A549 (cell line): ENCODE measurements at regions not wholly inside any gene's neighbourhood (a gene's known extent, or its start where the extent isn't known, plus 50 kb on each side); places are given as distances from the start of the nearest gene placed in this dataset.

ENCODE experiments used
- ATAC-seq, 2 experiments: fragments of 200-7000 bp in 1 of 2; fragments of >200 bp in 1 of 2; cut with Nextera tagmentation in 1 of 2; cut with Tn5 transposase in 1 of 2; 3 replicates each; pipeline versions ENCODE4 v1.8.0 to v1.9.1; 2018 to 2020; ENCODE audit warnings: mild to moderate bottlenecking in 1 of 2, moderate library complexity in 1 of 2
- CTCF ChIA-PET: fragments of 300-600 bp; sonication (Branson Sonifier 250); formaldehyde crosslinking; extraction: SDS; loops from one replicate; lab custom pipeline; 2021; ENCODE audit warnings: antibody characterized with exemption, inconsistent platforms; lab: Yijun Ruan, JAX
- POLR2A ChIA-PET: fragments of 350-600 bp; formaldehyde crosslinking; extraction: SDS; loops from one replicate; lab custom pipeline; 2021; ENCODE audit warnings: antibody characterized with exemption, inconsistent platforms; lab: Yijun Ruan, JAX
- DNase-seq, 2 experiments: peaks; one replicate each; pipeline versions ENCODE4 v3.0.0 to v3.0.0-alpha.2; 2011 to 2016; ENCODE audit warnings: low read depth in 1 of 2, low spot score in 1 of 2
- FAIRE-seq: peaks from 2 replicates; lab custom pipeline; 2011; peaks lifted over from hg19 to GRCh38; lab: Jason Lieb, UNC
- H3K27ac ChIP-seq, 2 experiments: fragments of >200 bp; sonication (Bioruptor Twin); formaldehyde crosslinking; 3 replicates each; pipeline ENCODE4 v1.5.1; 2016 to 2017
- H3K4me1 ChIP-seq: fragments of >200 bp; sonication (Bioruptor Twin); formaldehyde crosslinking; 3 replicates; pipeline ENCODE4 v1.6.1; 2016
- H3K4me2 ChIP-seq: fragments of >200 bp; sonication (Bioruptor Twin); formaldehyde crosslinking; 3 replicates; pipeline ENCODE4 v1.6.1; 2016
- H3K4me3 ChIP-seq: fragments of >200 bp; sonication (Bioruptor Twin); formaldehyde crosslinking; 3 replicates; pipeline ENCODE4 v1.5.1; 2016
- H3K9me3 ChIP-seq: fragments of >200 bp; sonication (Bioruptor Twin); formaldehyde crosslinking; 3 replicates; pipeline ENCODE4 v1.6.1; 2016
- ATOH8 ChIP-seq: fragments of 250-450 bp; sonication (Bioruptor Pico); IDR thresholded peaks from 2 replicates; pipeline ENCODE4 v1.5.0; 2020; ENCODE audit warnings: low read depth, mild to moderate bottlenecking, moderate library complexity
- CHD2 ChIP-seq: fragments of 150-350 bp; IDR thresholded peaks from 2 replicates; pipeline ENCODE4 v1.6.1; 2014; ENCODE audit warnings: low read length; ENCODE audit not compliant: partially characterized antibody
- CHD4 ChIP-seq: fragments of 200-600 bp; sonication (generic); IDR thresholded peaks from 2 replicates; pipeline ENCODE4 v1.6.1; 2016; ENCODE audit warnings: antibody characterized with exemption, mild to moderate bottlenecking, borderline replicate concordance
- EHF ChIP-seq: fragments of 250-450 bp; sonication (Bioruptor Pico); IDR thresholded peaks from 2 replicates; pipeline ENCODE4 v1.5.0; 2020; ENCODE audit warnings: mild to moderate bottlenecking
- EHMT2 ChIP-seq: fragments of 200-600 bp; sonication (generic); IDR thresholded peaks from 2 replicates; pipeline ENCODE4 v1.6.1; 2016; ENCODE audit warnings: antibody characterized with exemption, low read depth, mild to moderate bottlenecking, moderate library complexity
- ESRRA ChIP-seq: fragments of 150-350 bp; IDR thresholded peaks from 2 replicates; pipeline ENCODE4 v1.6.1; 2014; ENCODE audit warnings: mild to moderate bottlenecking, low read length, borderline replicate concordance
- FOSL2 ChIP-seq, 2 experiments: fragments of 450-650 bp in 1 of 2; fragments of >200 bp in 1 of 2; sonication (Bioruptor Twin) in 1 of 2; formaldehyde crosslinking; IDR thresholded peaks; 2 replicates each; pipeline versions ENCODE4 v1.5.0 to v1.6.1; 2016 to 2020; ENCODE audit warnings: mild to moderate bottlenecking in 1 of 2, moderate library complexity in 1 of 2
- GATA3 ChIP-seq: IDR thresholded peaks from 2 replicates; pipeline ENCODE4 v1.6.1; 2012; ENCODE audit warnings: borderline replicate concordance
- HES2 ChIP-seq: fragments of >200 bp; sonication (Bioruptor Twin); formaldehyde crosslinking; IDR thresholded peaks from 2 replicates; pipeline ENCODE4 v1.6.1; 2016
- HOXB5 ChIP-seq: fragments of 250-450 bp; sonication (Bioruptor Pico); IDR thresholded peaks from 2 replicates; pipeline ENCODE4 v1.5.0; 2020; ENCODE audit warnings: mild to moderate bottlenecking, moderate library complexity
- MAFK ChIP-seq: fragments of 450-650 bp; IDR thresholded peaks from 2 replicates; pipeline ENCODE4 v1.6.1; 2014; ENCODE audit not compliant: partially characterized antibody
- NPAS2 ChIP-seq: fragments of 250-450 bp; sonication (Bioruptor Pico); IDR thresholded peaks from 2 replicates; pipeline ENCODE4 v1.8.0; 2022; ENCODE audit warnings: mild to moderate bottlenecking, moderate library complexity, borderline replicate concordance
- PBX3 ChIP-seq: IDR thresholded peaks from 2 replicates; pipeline ENCODE4 v1.6.1; 2012
- PHF8 ChIP-seq: fragments of 200-600 bp; sonication (generic); IDR thresholded peaks from 2 replicates; pipeline ENCODE4 v1.6.1; 2016; ENCODE audit warnings: low read depth, mild to moderate bottlenecking, antibody characterized with exemption, moderate library complexity, borderline replicate concordance
- RAD21 ChIP-seq, 2 experiments: fragments of >200 bp in 1 of 2; sonication (Bioruptor Twin) in 1 of 2; formaldehyde crosslinking in 1 of 2; IDR thresholded peaks in 1 of 2; conservative IDR thresholded peaks in 1 of 2; 2 replicates in 1 of 2; 3 replicates in 1 of 2; pipeline ENCODE4 v1.6.1; 2012 to 2018; ENCODE audit warnings: inconsistent platforms in 1 of 2
- REST ChIP-seq: fragments of 200-600 bp; sonication (generic); IDR thresholded peaks from 2 replicates; pipeline ENCODE4 v1.6.1; 2016; ENCODE audit warnings: antibody characterized with exemption, mild to moderate bottlenecking, moderate library complexity
- RFX5 ChIP-seq: fragments of 450-650 bp; IDR thresholded peaks from 2 replicates; pipeline ENCODE4 v1.7.1; 2014; ENCODE audit warnings: antibody characterized with exemption, mild to moderate bottlenecking, moderate library complexity
- SMC3 ChIP-seq: fragments of >200 bp; sonication (Bioruptor Twin); formaldehyde crosslinking; IDR thresholded peaks from 3 replicates; pipeline ENCODE4 v1.6.1; 2018; ENCODE audit warnings: inconsistent platforms
- SREBF2 ChIP-seq: fragments of 450-650 bp; IDR thresholded peaks from 2 replicates; pipeline ENCODE4 v1.6.1; 2014; ENCODE audit warnings: mild to moderate bottlenecking, moderate library complexity
- WGBS: methylation state at CpG from one replicate; pipeline ENCODE4 v1.1.6; 2017; ENCODE audit errors: missing lambda C conversion rate; 5-methylcytosine and 5-hydroxymethylcytosine counted together

- ChIA-PET POLR2A (no interaction called here), CTCF (no interaction called here)
- 18% methylated on average over 2 of the region's 2 CpGs for WGBS
- Histone ChIP-seq H3K4me1 (no peaks in the 10 kb centered on the region), H3K4me2 (no peak overlapping the region), H3K4me3 (no peak overlapping the region)
- no peak for FAIRE-seq
- no peak for DNase-seq
- ATAC-seq, result no peak
- no peak for TF ChIP-seq ATOH8 (CRISPR knock-in tag)
- no peak for TF ChIP-seq RAD21 (conservative IDR thresholded peaks at IDR 0.05 in 1 of 2, IDR thresholded peaks at IDR 0.05 in 1 of 2)
- TF ChIP-seq NPAS2 (CRISPR knock-in tag), result no peak
- no peak for TF ChIP-seq HES2
- TF ChIP-seq CHD2, result no peak
- no peak for TF ChIP-seq RFX5
- TF ChIP-seq MAFK, result no peak
- no peak for TF ChIP-seq GATA3
- TF ChIP-seq FOSL2 (IDR thresholded peaks at IDR 0.05), result no peak
- no peak for TF ChIP-seq FOSL2 (CRISPR knock-in tag; IDR thresholded peaks at IDR 0.05)
- TF ChIP-seq, all 56 proteins: peak for 0
- no peak overlapping the region for H3K27ac ChIP-seq
- no peaks in the 10 kb centered on the region for H3K9me3 ChIP-seq
Measured at GRCh38 chr6:153677522-153677921, 361.5 kb upstream of the OPRM1 start.

GRCh38 chr6:153673750-153674149 lies 365.3 kb upstream of the OPRM1 start:
- ChIA-PET POLR2A (no interaction called here), CTCF (no interaction called here)
- FAIRE-seq (no peak), ATAC-seq (no peak), DNase-seq (no peak)
- no peak overlapping the region for H3K4me3 ChIP-seq
- H3K27ac ChIP-seq, result no peak overlapping the region
- WGBS, result 15% methylated on average over 2 of the region's 2 CpGs
- no peaks in the 10 kb centered on the region for H3K4me1 ChIP-seq
- no peak for TF ChIP-seq CHD4
- no peak for TF ChIP-seq RAD21 (conservative IDR thresholded peaks at IDR 0.05 in 1 of 2, IDR thresholded peaks at IDR 0.05 in 1 of 2)
- no peak for TF ChIP-seq ESRRA
- TF ChIP-seq PHF8, result no peak
- no peak for TF ChIP-seq SMC3
- TF ChIP-seq PBX3, result no peak
- no peak for TF ChIP-seq EHMT2
- no peak for TF ChIP-seq HOXB5 (CRISPR knock-in tag)
- no peak for TF ChIP-seq EHF (CRISPR knock-in tag)
- TF ChIP-seq REST, result no peak
- no peak for TF ChIP-seq SREBF2
- no peaks in the 10 kb centered on the region for H3K9me3 ChIP-seq
- H3K4me2 ChIP-seq, result no peak overlapping the region; the same call in 1 of the 3 replicates
